GM21526 (cell line): ENCODE measurements at regions not wholly inside any gene's neighbourhood (a gene's known extent, or its start where the extent isn't known, plus 50 kb on each side); places are given as distances from the start of the nearest gene placed in this dataset.
"Not testable (repeated sequence)": the region's sequence is repeated elsewhere in the genome, so short reads cannot be mapped to it uniquely, and the experiment has no call there.

ENCODE experiments used
- ATAC-seq: cut with Tn5 transposase; IDR thresholded peaks from one replicate; pipeline ENCODE4 v1.9.1; 2021; ENCODE audit warnings: moderate library complexity; ENCODE audit not compliant: unreplicated experiment, low FRiP score

GRCh38 chr2:149892563-149892962, 305.0 kb upstream of the MMADHC start:
- no peak for ATAC-seq

DNA sequence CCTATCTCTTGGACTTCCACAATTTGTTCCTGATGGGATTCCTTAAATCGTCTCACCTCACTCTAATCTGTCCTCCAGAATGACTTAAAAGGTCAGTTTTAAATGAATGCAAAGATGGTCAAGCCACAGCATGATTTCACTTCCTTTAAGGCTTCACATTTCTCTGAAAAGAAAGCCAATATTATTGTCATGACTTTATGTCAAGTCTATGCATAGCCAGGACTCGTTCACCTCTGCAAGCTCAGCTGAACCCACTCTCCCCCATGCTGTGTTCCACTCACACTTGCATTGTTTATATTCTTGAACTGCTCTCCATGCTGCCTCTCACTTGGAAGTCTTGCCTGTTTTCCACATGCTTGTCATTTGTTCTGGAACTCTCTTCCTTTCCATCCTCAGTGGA, 298.4 kb upstream of the MMADHC start:
- ATAC-seq: no peak

GRCh38 chr2:149885468-149885867, 297.9 kb upstream of the MMADHC start:
- no peak for ATAC-seq

DNA sequence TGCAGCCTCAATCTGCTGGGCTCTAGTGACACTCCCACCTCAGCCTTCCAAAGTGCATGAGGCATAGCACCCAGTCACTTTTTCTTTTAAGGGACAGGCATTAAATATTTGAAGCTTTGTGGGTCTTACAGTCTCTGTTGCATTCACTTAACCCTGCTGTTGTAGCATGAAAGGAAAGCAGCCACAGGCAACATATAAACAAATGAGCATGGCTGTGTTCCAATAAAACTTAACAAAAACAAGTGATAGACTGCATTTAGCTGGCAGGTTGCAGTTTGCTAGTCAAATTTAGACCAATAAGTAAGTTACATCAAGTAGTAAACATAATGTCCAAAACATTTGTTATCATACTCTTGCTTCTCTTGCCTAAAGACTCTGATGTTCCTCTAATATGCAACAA, 297.3 kb upstream of the MMADHC start:
- no peak for ATAC-seq

DNA sequence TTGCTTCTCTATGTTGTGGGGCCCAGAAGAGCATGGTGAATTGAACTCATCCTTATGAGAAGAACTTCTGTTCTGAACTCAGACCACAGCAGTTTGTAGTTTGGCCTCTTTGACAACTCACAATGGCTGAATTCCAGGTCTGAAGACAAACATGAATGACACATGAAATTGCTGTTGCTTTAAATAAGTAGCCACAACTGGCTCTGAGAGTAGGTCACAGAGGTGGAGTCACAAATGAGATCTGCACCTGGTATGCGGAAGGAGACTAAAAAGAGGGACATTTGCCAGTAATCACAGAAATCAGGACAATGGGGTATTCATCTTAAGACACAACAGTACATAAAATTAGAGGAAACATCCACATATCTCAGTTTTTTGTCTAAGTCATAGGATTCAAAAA, 290.3 kb upstream of the MMADHC start:
- no peak for ATAC-seq

DNA sequence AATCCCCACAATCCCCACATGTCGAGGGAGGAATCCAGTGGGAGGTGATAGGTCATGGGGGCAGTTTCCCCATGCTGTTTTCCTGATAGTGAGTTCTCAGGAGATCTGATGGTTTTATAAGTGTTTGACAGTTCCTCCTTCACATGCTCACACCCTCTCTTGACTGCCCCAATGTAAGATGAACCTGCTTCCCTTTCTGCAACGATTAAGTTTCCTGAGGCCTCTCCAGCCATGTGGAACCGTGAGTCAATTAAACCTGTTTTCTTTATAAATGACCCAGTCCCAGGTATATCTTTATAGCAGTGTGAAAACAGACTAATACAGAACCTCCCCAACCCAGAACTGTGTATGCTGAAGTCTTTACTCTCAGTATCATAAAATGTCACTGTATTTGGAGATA, 289.5 kb upstream of the MMADHC start:
- no peak for ATAC-seq

DNA sequence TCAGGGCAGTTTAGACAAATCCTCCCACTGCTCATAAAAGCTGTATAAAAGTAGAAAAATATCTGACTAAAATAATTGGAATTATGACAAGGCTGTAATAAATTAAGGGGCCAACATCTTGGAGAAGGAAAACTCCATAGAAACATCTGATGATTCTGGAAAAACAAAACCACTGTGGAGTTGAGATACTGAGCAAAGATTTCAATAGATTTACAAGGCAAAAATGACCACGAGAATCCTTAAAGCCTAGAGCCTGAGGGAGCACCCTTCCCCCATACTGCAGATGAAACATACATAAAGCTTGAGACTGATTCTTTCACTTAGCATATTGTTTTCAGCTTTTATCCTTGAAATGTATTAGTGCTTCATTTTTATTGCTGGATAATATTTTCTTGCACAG, 286.4 kb upstream of the MMADHC start:
- no peak for ATAC-seq

DNA sequence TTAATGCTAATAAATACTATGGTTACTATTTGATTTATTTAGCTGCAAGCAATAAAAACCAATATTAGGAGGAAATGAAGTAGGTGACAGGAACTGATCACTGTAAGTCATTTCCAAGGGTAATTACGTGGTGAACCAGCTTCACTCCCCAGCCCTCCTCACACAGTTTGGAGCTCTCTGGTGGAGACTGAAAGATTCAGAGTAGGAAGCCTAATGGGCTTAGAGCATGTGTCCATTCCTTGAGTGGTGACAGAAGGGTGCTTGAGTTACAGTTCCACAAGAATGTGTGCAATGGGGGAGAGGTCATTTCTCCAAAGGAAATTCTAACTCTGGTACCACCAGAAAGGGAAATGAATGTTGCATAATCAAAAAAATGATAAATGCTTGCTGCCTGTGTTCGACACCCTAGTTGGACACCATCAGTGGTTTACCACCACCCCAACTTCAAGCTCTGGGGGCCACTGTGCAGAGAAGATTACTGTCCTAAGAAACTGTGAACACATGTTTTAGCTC, 285.1 kb upstream of the MMADHC start:
- ATAC-seq: no peak

GRCh38 chr2:149872041-149872440, 284.5 kb upstream of the MMADHC start:
- ATAC-seq: no peak

DNA sequence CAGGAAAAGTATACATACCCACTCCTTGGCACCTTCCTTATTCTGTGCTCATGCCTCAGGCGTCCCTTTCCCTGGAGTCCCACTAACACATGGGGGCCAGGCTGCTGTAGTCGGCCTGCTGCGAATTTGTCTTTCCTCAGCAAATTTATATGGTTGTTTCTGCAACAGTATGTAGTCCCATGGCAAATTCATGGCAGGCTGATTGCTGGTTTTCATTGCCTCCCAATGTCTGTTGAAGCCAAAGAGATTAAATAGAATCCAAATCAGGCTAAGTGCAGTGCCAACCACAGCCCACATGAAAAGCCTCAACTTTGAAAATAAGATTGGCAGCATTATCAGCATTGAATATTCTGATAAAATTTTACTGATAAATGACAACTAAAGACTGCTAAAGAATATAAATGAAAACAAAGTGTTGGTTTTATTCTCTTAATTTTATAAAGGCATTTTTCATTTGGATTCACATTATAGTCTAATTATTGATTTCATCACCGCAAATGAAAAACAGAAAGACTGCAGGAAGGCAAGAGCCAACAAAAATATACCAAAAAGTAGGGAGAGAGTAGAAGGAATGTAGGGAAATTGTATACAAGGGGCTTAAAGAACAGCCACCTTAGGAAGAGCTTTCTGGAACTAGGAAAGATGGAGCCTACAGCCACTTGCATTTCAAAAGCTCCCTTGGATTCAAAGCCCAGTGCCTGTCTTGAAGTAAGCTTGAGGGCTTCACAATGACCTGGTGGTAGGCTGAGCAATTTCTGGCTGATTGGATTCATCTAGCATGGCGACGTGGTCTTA, 283.7 kb upstream of the MMADHC start:
- no peak for ATAC-seq

DNA sequence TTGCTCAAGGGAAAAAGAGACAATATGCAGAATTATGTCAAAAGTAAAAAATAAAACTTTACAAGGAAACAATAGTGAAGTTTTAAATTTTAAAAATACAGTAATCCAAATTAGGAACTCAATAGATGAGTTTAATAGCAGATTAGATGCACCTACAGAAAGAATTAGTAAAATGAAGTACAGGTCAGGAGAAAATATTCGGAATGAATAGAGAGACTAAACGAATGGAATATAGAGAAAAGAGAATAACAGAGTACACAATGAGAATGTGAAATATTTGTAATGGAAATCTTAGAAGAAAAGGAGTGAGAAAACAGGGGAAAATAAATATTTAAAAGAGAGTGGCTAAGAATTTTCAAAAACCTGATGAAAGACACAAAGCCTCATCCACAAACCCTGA, 275.7 kb upstream of the MMADHC start:
- no peak for ATAC-seq

- ATAC-seq: no peak
Measured at GRCh38 chr2:149861034-149861433, 273.5 kb upstream of the MMADHC start.

GRCh38 chr2:149860276-149860921, 272.8 kb upstream of the MMADHC start:
- no peak for ATAC-seq

DNA sequence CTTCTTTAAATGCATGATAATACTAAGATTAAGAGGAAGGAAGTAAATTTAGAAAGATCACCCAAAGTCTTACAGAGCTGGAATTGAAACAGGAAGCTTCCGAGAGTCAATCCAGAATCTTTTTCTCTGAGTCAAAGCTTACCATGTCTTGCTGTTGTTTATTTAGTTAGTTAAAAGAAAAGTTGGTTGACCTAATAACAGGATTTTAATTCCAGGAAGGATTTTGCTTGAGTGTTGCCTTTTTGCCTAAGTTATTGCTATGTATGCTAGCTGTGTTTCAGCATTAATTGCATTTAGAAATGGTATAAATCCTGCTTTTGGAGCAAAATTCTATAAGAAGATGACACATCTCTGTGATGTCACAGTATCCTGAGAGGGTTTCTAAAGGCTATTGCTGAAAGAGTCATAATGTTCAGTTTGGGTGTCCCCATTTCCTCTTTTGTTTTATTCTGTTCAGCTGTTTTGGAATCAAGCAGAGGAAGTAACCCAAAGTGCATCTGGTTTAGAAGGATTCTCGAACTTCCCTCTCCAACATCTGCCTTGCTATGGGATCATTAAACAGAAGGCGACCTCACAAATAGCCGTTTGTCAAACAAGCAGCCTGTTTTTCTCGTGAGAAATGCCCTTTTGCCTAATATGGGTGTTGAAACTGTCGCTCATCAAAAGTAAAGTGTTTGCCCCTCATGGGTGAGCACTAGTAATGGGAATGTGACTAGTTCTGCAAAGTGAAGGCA, 271.5 kb upstream of the MMADHC start:
- ATAC-seq: no peak

DNA sequence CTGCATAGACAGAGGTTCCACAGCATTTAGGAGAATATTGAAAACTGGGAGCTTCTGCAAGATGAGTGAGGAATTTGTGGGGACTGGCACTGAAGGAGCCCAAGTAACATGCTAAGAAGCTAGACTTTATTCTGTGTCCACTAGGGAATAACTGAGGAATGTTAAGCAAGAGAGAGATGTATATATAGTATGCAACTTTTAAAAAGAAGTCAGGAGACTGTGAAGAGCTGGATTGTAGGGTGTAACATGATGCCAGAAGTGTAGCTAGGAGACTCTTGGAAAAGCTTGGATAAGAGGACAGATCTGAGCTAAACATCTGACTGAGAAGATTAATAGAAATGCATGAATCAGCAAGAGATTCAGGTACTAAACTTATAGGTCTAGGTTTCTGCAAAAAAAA, 270.6 kb upstream of the MMADHC start:
- no peak for ATAC-seq

DNA sequence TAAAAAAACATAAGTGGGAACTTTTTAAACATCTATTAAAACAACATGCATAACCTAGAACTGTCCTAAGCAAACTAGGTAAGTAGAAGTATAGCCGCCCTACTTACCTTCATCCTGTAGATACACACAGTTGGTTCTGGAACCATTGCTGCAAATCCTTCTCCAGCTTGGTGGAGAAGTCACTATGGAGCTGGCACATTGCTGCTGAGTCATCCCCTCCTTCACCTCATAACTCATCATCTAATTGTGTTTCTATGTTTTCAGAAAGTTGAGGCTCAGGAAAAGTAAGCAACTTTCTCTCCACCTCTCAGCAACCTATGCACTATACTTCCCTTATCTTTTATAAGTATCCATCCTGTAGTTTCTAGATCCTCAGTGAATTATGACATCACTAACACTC, 269.8 kb upstream of the MMADHC start:
- no peak for ATAC-seq

DNA sequence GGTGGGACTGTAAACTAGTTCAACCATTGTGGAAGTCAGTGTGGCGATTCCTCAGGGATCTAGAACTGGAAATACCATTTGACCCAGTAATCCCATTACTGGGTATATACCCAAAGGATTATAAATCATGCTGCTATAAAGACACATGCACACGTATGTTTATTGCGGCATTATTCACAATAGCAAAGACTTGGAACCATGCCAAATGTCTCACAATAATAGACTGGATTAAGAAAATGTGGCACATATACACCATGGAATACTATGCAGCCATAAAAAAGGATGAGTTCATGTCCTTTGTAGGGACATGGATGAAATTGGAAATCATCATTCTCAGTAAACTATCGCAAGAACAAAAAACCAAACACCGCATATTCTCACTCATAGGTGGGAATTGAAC, 268.3 kb upstream of the MMADHC start:
- not testable (repeated sequence) for ATAC-seq

- ATAC-seq: no peak
Measured at GRCh38 chr2:149849591-149849990, 262.0 kb upstream of the MMADHC start.

- ATAC-seq: no peak
Measured at GRCh38 chr2:149849136-149849535, 261.6 kb upstream of the MMADHC start.

- no peak for ATAC-seq
Measured at GRCh38 chr2:149841396-149841795, 253.8 kb upstream of the MMADHC start.

DNA sequence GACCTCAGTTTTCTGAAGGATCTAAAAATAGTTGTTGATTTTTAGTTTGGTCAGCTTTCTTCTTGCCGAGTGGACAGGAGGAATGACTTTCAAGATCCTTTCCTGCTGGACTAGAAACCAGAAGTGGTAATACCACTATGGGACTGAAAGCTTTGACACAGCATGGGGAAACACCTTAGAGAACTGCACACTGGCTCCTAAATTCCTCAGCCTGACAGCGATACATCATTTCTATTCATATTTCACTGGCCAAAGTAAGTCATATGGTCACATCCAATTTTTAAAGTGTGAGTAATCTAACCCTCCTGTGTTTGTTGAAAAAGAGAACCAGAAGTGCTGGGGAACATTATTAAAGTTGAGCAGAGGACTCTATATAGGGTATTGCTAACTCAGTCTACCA, 244.7 kb upstream of the MMADHC start:
- no peak for ATAC-seq
